ENCODE measurements at regions not wholly inside any gene's neighbourhood (a gene's known extent, or its start where the extent isn't known, plus 50 kb on each side); places are given as distances from the start of the nearest gene placed in this dataset.

DNA sequence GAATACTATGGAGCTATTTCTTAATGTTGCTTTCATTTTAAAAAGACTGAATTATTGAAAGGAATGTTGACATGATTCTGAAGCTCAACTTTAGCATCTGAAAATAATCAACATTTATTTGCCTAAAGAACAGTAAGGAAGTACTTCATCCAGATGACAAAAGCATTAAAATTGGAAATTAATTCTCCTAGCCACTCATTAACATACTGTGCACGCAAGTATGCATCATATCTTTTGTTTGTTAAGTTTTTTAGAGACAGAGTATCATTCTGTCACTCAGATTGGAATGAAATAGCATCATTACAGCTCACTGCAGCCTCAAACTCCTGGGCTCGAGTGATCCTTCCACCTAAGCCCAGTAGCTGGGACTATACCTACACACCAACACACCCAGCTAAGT, 632.1 kb upstream of the ALCAM start:
- Histone ChIP-seq H2AFZ (ENCODE audit: low read length) (no peak overlapping the region), H2AK5ac (ENCODE audit: insufficient read length, low read length) (no peak overlapping the region), H3K27me3 (ENCODE audit: insufficient read depth, low read length) (no peaks in the 10 kb centered on the region), H2BK5ac (ENCODE audit: insufficient read length, low read length) (no peak overlapping the region), H3K27ac (ENCODE audit: insufficient read length, low read depth, low read length) (no peak overlapping the region), H3K79me1 (ENCODE audit: insufficient read depth, low read depth, low read length, poor library complexity, severe bottlenecking) (no peaks in the 10 kb centered on the region), H3K4me2 (ENCODE audit: insufficient read depth, insufficient read length, low read length) (no peak overlapping the region), H2BK15ac (ENCODE audit: low read depth, low read length) (no peak overlapping the region), H3K18ac (ENCODE audit: insufficient read length, low read depth, low read length) (no peak overlapping the region), H3T11ph (ENCODE audit: low read length) (no peak overlapping the region), H2BK12ac (ENCODE audit: insufficient read length, low read depth, low read length) (no peak overlapping the region), H3K4ac (ENCODE audit: low read depth, low read length) (no peak overlapping the region), H4K20me1 (ENCODE audit: control insufficient read depth, insufficient read depth, insufficient read length) (no peaks in the 10 kb centered on the region), H4K5ac (ENCODE audit: insufficient read length, low read depth, low read length) (no peak overlapping the region), H2BK20ac (ENCODE audit: low read depth, low read length, poor library complexity, severe bottlenecking) (no peak overlapping the region), H4K91ac (ENCODE audit: insufficient read length, low read depth, low read length) (no peak overlapping the region), H3K23me2 (ENCODE audit: insufficient read length, low read depth, low read length, poor library complexity, severe bottlenecking) (no peaks in the 10 kb centered on the region), H3K4me1 (ENCODE audit: insufficient read depth, low read length) (no peaks in the 10 kb centered on the region), H3K14ac (ENCODE audit: insufficient read depth, low read length) (no peak overlapping the region), H3K79me2 (ENCODE audit: insufficient read depth, low read length) (no peaks in the 10 kb centered on the region), H4K8ac (replicated peaks; ENCODE audit: insufficient read length, low read depth, low read length) (no peak overlapping the region), H3K9ac (ENCODE audit: extremely low read depth, insufficient read length, low read length) (no peak overlapping the region), H3K56ac (ENCODE audit: insufficient read length, low read depth, low read length) (no peak overlapping the region), H3K9me3 (ENCODE audit: control insufficient read depth, low read depth, low read length) (no peaks in the 10 kb centered on the region), H3K23ac (ENCODE audit: insufficient read length, low read depth, low read length) (no peak overlapping the region), H2BK120ac (ENCODE audit: low read depth, low read length, poor library complexity, severe bottlenecking) (no peak overlapping the region)
- Mint-ChIP-seq H3K36me3 (ENCODE audit: insufficient read depth in 1 of 3, low read depth in 3 of 3) (no peaks in the 10 kb centered on the region; a peak in 1 of 7 replicates), H3K27me3 (ENCODE audit: low read depth) (no peaks in the 10 kb centered on the region), H3K4me1 (no peaks in the 10 kb centered on the region), H3K27ac (no peak overlapping the region), H3K4me3 (no peak overlapping the region), H3K9me3 (no peaks in the 10 kb centered on the region)
- TF ChIP-seq, protein P1, sequence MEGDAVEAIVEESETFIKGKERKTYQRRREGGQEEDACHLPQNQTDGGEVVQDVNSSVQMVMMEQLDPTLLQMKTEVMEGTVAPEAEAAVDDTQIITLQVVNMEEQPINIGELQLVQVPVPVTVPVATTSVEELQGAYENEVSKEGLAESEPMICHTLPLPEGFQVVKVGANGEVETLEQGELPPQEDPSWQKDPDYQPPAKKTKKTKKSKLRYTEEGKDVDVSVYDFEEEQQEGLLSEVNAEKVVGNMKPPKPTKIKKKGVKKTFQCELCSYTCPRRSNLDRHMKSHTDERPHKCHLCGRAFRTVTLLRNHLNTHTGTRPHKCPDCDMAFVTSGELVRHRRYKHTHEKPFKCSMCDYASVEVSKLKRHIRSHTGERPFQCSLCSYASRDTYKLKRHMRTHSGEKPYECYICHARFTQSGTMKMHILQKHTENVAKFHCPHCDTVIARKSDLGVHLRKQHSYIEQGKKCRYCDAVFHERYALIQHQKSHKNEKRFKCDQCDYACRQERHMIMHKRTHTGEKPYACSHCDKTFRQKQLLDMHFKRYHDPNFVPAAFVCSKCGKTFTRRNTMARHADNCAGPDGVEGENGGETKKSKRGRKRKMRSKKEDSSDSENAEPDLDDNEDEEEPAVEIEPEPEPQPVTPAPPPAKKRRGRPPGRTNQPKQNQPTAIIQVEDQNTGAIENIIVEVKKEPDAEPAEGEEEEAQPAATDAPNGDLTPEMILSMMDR (conservative IDR thresholded peaks at IDR 0.05): no peak
- no CpG with 5 or more reads among the region's 2 CpGs for WGBS (ENCODE audit: extremely low coverage, insufficient read length, low lambda C conversion rate)
- DNase-seq: no peak
